GM19238 (cell line): ENCODE measurements at regions not wholly inside any gene's neighbourhood (a gene's known extent, or its start where the extent isn't known, plus 50 kb on each side); places are given as distances from the start of the nearest gene placed in this dataset.
"Not testable (repeated sequence)": the region's sequence is repeated elsewhere in the genome, so short reads cannot be mapped to it uniquely, and the experiment has no call there.

ENCODE experiments used
- DNase-seq: peaks from one replicate; pipeline ENCODE4 v3.0.0; 2011; ENCODE audit warnings: low spot score; ENCODE audit not compliant: insufficient read length

GRCh38 chr2:35174845-35175244 is 1180.7 kb upstream of the CRIM1 start:
- DNase-seq = no peak

GRCh38 chr2:35172687-35173086 is 1182.9 kb upstream of the CRIM1 start:
- no peak for DNase-seq

GRCh38 chr2:35168351-35168750 is 1187.2 kb upstream of the CRIM1 start:
- no peak for DNase-seq

- DNase-seq = no peak
Measured at GRCh38 chr2:35163948-35164347, 1191.6 kb upstream of the CRIM1 start.

GRCh38 chr2:35160871-35161270 is 1194.7 kb upstream of the CRIM1 start:
- no peak for DNase-seq

- no peak for DNase-seq
Measured at GRCh38 chr2:35125871-35126270, 1229.7 kb upstream of the CRIM1 start.

GRCh38 chr2:35125278-35125677 is 1230.3 kb upstream of the CRIM1 start:
- no peak for DNase-seq

GRCh38 chr2:35116151-35116550 is 1239.4 kb upstream of the CRIM1 start:
- no peak for DNase-seq

- DNase-seq = no peak
Measured at GRCh38 chr2:35114765-35115164, 1240.8 kb upstream of the CRIM1 start.

GRCh38 chr2:35112367-35112766 is 1243.2 kb upstream of the CRIM1 start:
- not testable (repeated sequence) for DNase-seq

- no peak for DNase-seq
Measured at GRCh38 chr2:35104309-35104708, 1251.3 kb upstream of the CRIM1 start.

- DNase-seq = no peak
Measured at GRCh38 chr2:35099342-35099741, 1256.2 kb upstream of the CRIM1 start.

- DNase-seq = no peak
Measured at GRCh38 chr2:35082072-35082471, 1273.5 kb upstream of the CRIM1 start.

- DNase-seq = no peak
Measured at GRCh38 chr2:35081622-35082015, 1274.0 kb upstream of the CRIM1 start.

- no peak for DNase-seq
Measured at GRCh38 chr2:35081001-35081621, 1274.5 kb upstream of the CRIM1 start.

GRCh38 chr2:35080231-35080910 is 1275.2 kb upstream of the CRIM1 start:
- no peak for DNase-seq

GRCh38 chr2:35067420-35067819 is 1288.2 kb upstream of the CRIM1 start:
- DNase-seq = no peak

GRCh38 chr2:35063836-35064235 is 1291.7 kb upstream of the CRIM1 start:
- DNase-seq = no peak

GRCh38 chr2:35035883-35036282 is 1319.7 kb upstream of the CRIM1 start:
- DNase-seq = no peak

- DNase-seq = no peak
Measured at GRCh38 chr2:35033748-35034147, 1321.8 kb upstream of the CRIM1 start.

- DNase-seq = no peak
Measured at GRCh38 chr2:35023545-35023944, 1332.0 kb upstream of the CRIM1 start.

GRCh38 chr2:35000453-35000852 is 1355.1 kb upstream of the CRIM1 start:
- DNase-seq = no peak

- DNase-seq = no peak
Measured at GRCh38 chr2:34998741-34999140, 1356.8 kb upstream of the CRIM1 start.
